ENCODE measurements at regions not wholly inside any gene's neighbourhood (a gene's known extent, or its start where the extent isn't known, plus 50 kb on each side); places are given as distances from the start of the nearest gene placed in this dataset.

GRCh38 chr4:181745933-181746625 is 497.1 kb upstream of the TENM3 start:
- no peak for TF ChIP-seq CTCF (IDR thresholded peaks at IDR 0.05; ENCODE audit: control insufficient read depth, extremely low read depth, insufficient read depth)
- no peak for DNase-seq (ENCODE audit: low read depth)
- H3K4me3 ChIP-seq (ENCODE audit: low read depth, low read length) = no peak overlapping the region

- TF ChIP-seq CTCF (IDR thresholded peaks at IDR 0.05; ENCODE audit: control insufficient read depth, extremely low read depth, insufficient read depth) = no peak
- H3K4me3 ChIP-seq (ENCODE audit: low read depth, low read length) = no peak overlapping the region
- no peak for DNase-seq (ENCODE audit: low read depth)
These were observed 494.6 kb upstream of the TENM3 start for GRCh38 chr4:181748581-181748980.

GRCh38 chr4:181752516-181752915 is 490.7 kb upstream of the TENM3 start:
- H3K4me3 ChIP-seq (ENCODE audit: low read depth, low read length) = no peak overlapping the region
- no peak for TF ChIP-seq CTCF (IDR thresholded peaks at IDR 0.05; ENCODE audit: control insufficient read depth, extremely low read depth, insufficient read depth)
- DNase-seq (ENCODE audit: low read depth) = no peak

- no peak for DNase-seq (ENCODE audit: low read depth)
- TF ChIP-seq CTCF (IDR thresholded peaks at IDR 0.05; ENCODE audit: control insufficient read depth, extremely low read depth, insufficient read depth) = no peak
- no peak overlapping the region for H3K4me3 ChIP-seq (ENCODE audit: low read depth, low read length)
These were observed 490.0 kb upstream of the TENM3 start for GRCh38 chr4:181753207-181753606.

- no peak overlapping the region for H3K4me3 ChIP-seq (ENCODE audit: low read depth, low read length)
- DNase-seq (ENCODE audit: low read depth) = no peak
- no peak for TF ChIP-seq CTCF (IDR thresholded peaks at IDR 0.05; ENCODE audit: control insufficient read depth, extremely low read depth, insufficient read depth)
These were observed 487.4 kb upstream of the TENM3 start for GRCh38 chr4:181755846-181756245.

- DNase-seq (ENCODE audit: low read depth) = no peak
- no peak overlapping the region for H3K4me3 ChIP-seq (ENCODE audit: low read depth, low read length)
- no peak for TF ChIP-seq CTCF (IDR thresholded peaks at IDR 0.05; ENCODE audit: control insufficient read depth, extremely low read depth, insufficient read depth)
These were observed 486.6 kb upstream of the TENM3 start for GRCh38 chr4:181756451-181757095.

GRCh38 chr4:181757098-181757497 is 486.1 kb upstream of the TENM3 start:
- no peak for DNase-seq (ENCODE audit: low read depth)
- no peak for TF ChIP-seq CTCF (IDR thresholded peaks at IDR 0.05; ENCODE audit: control insufficient read depth, extremely low read depth, insufficient read depth)
- no peak overlapping the region for H3K4me3 ChIP-seq (ENCODE audit: low read depth, low read length)

Measured in LNCaP clone FGC (cell line).